H9 (cell line): ENCODE measurements at regions not wholly inside any gene's neighbourhood (a gene's known extent, or its start where the extent isn't known, plus 50 kb on each side); places are given as distances from the start of the nearest gene placed in this dataset.

Experiments
- DNase-seq: peaks from one replicate; pipeline ENCODE4 v3.0.0-alpha.2; 2017
- H2AFZ ChIP-seq: one replicate; pipeline ENCODE4 v1.6.1; 2013; ENCODE audit warnings: mild to moderate bottlenecking, low read length, control low read depth, moderate library complexity
- H2AK5ac ChIP-seq: 2 replicates; pipeline ENCODE4 v1.6.1; 2013; ENCODE audit warnings: low read length, control low read depth, mixed read lengths; ENCODE audit not compliant: insufficient read length
- H2BK120ac ChIP-seq: one replicate; pipeline ENCODE4 v1.6.1; 2013; ENCODE audit warnings: low read depth, mild to moderate bottlenecking, low read length, control low read depth, inconsistent platforms; ENCODE audit not compliant: poor library complexity, severe bottlenecking
- H2BK12ac ChIP-seq: 2 replicates; pipeline ENCODE4 v1.6.1; 2013; ENCODE audit warnings: low read length, control low read depth, mixed read lengths, low read depth; ENCODE audit not compliant: insufficient read length
- H2BK15ac ChIP-seq: 2 replicates; pipeline ENCODE4 v1.6.1; 2013; ENCODE audit warnings: low read depth, low read length, control low read depth
- H2BK20ac ChIP-seq: one replicate; pipeline ENCODE4 v1.6.1; 2013; ENCODE audit warnings: low read depth, mild to moderate bottlenecking, low read length, control low read depth, inconsistent platforms; ENCODE audit not compliant: poor library complexity, severe bottlenecking
- H2BK5ac ChIP-seq: 2 replicates; pipeline ENCODE4 v1.6.1; 2013; ENCODE audit warnings: low read length, control low read depth, mixed read lengths; ENCODE audit not compliant: insufficient read length
- H3K14ac ChIP-seq: 2 replicates; pipeline ENCODE4 v1.6.1; 2013; ENCODE audit warnings: low read length, control low read depth; ENCODE audit not compliant: insufficient read depth
- H3K18ac ChIP-seq: 2 replicates; pipeline ENCODE4 v1.6.1; 2013; ENCODE audit warnings: low read depth, mild to moderate bottlenecking, mixed read lengths, low read length, control low read depth; ENCODE audit not compliant: insufficient read length
- H3K23ac ChIP-seq: 2 replicates; pipeline ENCODE4 v1.6.1; 2013; ENCODE audit warnings: low read length, control low read depth, mixed read lengths, low read depth; ENCODE audit not compliant: insufficient read length
- H3K23me2 ChIP-seq: 2 replicates; pipeline ENCODE4 v1.6.1; 2013; ENCODE audit warnings: low read depth, mild to moderate bottlenecking, mixed read lengths, low read length, control low read depth; ENCODE audit not compliant: insufficient read length, poor library complexity, severe bottlenecking
- H3K27ac ChIP-seq: 2 replicates; pipeline ENCODE4 v1.5.1; 2013; ENCODE audit warnings: low read length, control low read depth, mixed read lengths, low read depth; ENCODE audit not compliant: insufficient read length
- H3K27me3 ChIP-seq: 2 replicates; pipeline ENCODE4 v1.6.1; 2013; ENCODE audit warnings: low read length, control low read depth, inconsistent platforms; ENCODE audit not compliant: insufficient read depth
- H3K4ac ChIP-seq: 2 replicates; pipeline ENCODE4 v1.6.1; 2013; ENCODE audit warnings: low read depth, mild to moderate bottlenecking, control low read depth, inconsistent platforms, low read length, moderate library complexity
- H3K4me1 ChIP-seq: 2 replicates; pipeline ENCODE4 v1.6.1; 2013; ENCODE audit warnings: low read length, control low read depth, inconsistent platforms; ENCODE audit not compliant: insufficient read depth
- H3K4me2 ChIP-seq: 2 replicates; pipeline ENCODE4 v1.6.1; 2013; ENCODE audit warnings: low read length, control low read depth, mixed read lengths; ENCODE audit not compliant: insufficient read length, insufficient read depth
- H3K56ac ChIP-seq: 2 replicates; pipeline ENCODE4 v1.6.1; 2013; ENCODE audit warnings: low read depth, mild to moderate bottlenecking, mixed read lengths, low read length, control low read depth; ENCODE audit not compliant: insufficient read length
- H3K79me1 ChIP-seq: 2 replicates; pipeline ENCODE4 v1.6.1; 2013; ENCODE audit warnings: low read depth, mild to moderate bottlenecking, moderate library complexity, low read length, control low read depth, inconsistent platforms; ENCODE audit not compliant: insufficient read depth, poor library complexity, severe bottlenecking
- H3K79me2 ChIP-seq: 2 replicates; pipeline ENCODE4 v1.6.1; 2013; ENCODE audit warnings: low read length, control low read depth, inconsistent platforms; ENCODE audit not compliant: insufficient read depth
- H3K9ac ChIP-seq: 2 replicates; pipeline ENCODE4 v1.6.1; 2013; ENCODE audit warnings: low read length, control low read depth, mixed read lengths; ENCODE audit not compliant: insufficient read length; ENCODE audit errors: extremely low read depth
- H3K9me3 ChIP-seq: one replicate; pipeline ENCODE4 v1.6.1; 2013; ENCODE audit warnings: low read depth, low read length, inconsistent platforms; ENCODE audit not compliant: control insufficient read depth
- H3T11ph ChIP-seq: one replicate; pipeline ENCODE4 v1.6.1; 2013; ENCODE audit warnings: mild to moderate bottlenecking, low read length, control low read depth, inconsistent platforms
- H4K20me1 ChIP-seq: one replicate; pipeline ENCODE4 v1.6.1; 2013; ENCODE audit not compliant: control insufficient read depth, insufficient read length, insufficient read depth
- H4K5ac ChIP-seq: 2 replicates; pipeline ENCODE4 v1.6.1; 2013; ENCODE audit warnings: low read depth, mild to moderate bottlenecking, mixed read lengths, low read length, control low read depth; ENCODE audit not compliant: insufficient read length
- H4K8ac ChIP-seq: replicated peaks from 2 replicates; pipeline ENCODE4 v1.6.1; 2013; ENCODE audit warnings: low read length, control low read depth, mixed read lengths, low read depth; ENCODE audit not compliant: insufficient read length
- H4K91ac ChIP-seq: 2 replicates; pipeline ENCODE4 v1.6.1; 2013; ENCODE audit warnings: low read depth, mild to moderate bottlenecking, moderate library complexity, mixed read lengths, low read length, control low read depth; ENCODE audit not compliant: insufficient read length
- H3K27ac Mint-ChIP-seq, 3 experiments: 2 replicates in 2 of 3; 3 replicates in 1 of 3; pipeline ENCODE4 v1.8.0; 2020 to 2021; ENCODE audit warnings: mixed read lengths in 3 of 3, mild to moderate bottlenecking in 1 of 3, moderate library complexity in 1 of 3
- H3K27me3 Mint-ChIP-seq: 2 replicates; pipeline ENCODE4 v1.8.0; 2021; ENCODE audit warnings: low read depth, mild to moderate bottlenecking, moderate library complexity, mixed read lengths
- H3K36me3 Mint-ChIP-seq, 3 experiments: 2 replicates in 2 of 3; 3 replicates in 1 of 3; pipeline ENCODE4 v1.8.0; 2020 to 2021; ENCODE audit warnings: low read depth in 3 of 3, mixed read lengths in 3 of 3; ENCODE audit not compliant: insufficient read depth in 1 of 3
- H3K4me1 Mint-ChIP-seq, 2 experiments: 2 replicates each; pipeline ENCODE4 v1.8.0; 2020; ENCODE audit warnings: mixed read lengths in 2 of 2
- H3K4me3 Mint-ChIP-seq, 2 experiments: 2 replicates in 1 of 2; 3 replicates in 1 of 2; pipeline ENCODE4 v1.8.0; 2020 to 2021; ENCODE audit warnings: mild to moderate bottlenecking in 2 of 2, mixed read lengths in 2 of 2, moderate library complexity in 1 of 2
- H3K9me3 Mint-ChIP-seq, 2 experiments: 2 replicates in 1 of 2; 3 replicates in 1 of 2; pipeline ENCODE4 v1.8.0; 2020; ENCODE audit warnings: mild to moderate bottlenecking in 2 of 2, mixed read lengths in 2 of 2, moderate library complexity in 1 of 2
- CTCF ChIP-seq: fragments of 200-600 bp; sonication (generic); conservative IDR thresholded peaks from 3 replicates; pipeline ENCODE4 v1.8.0; 2021; ENCODE audit warnings: antibody characterized with exemption, mild to moderate bottlenecking
- WGBS: extraction: QIAGEN DNeasy Blood & Tissue Kit; methylation state at CpG from one replicate; pipeline ENCODE4 v1.1.7; 2013; ENCODE audit warnings: missing lambda C conversion rate, low lambda C conversion rate, mixed read lengths; ENCODE audit not compliant: insufficient read length; ENCODE audit errors: extremely low coverage; 5-methylcytosine and 5-hydroxymethylcytosine counted together

GRCh38 chr18:77522051-77522675, 272.5 kb downstream of the GALR1 start:
- H3T11ph ChIP-seq: no peak overlapping the region
- H2BK120ac ChIP-seq: no peak overlapping the region
- no peak overlapping the region for H2BK12ac ChIP-seq
- no CpG with 5 or more reads among the region's 9 CpGs for WGBS
- no peak overlapping the region for H3K4ac ChIP-seq
- no peaks in the 10 kb centered on the region for H3K4me1 Mint-ChIP-seq
- no peak overlapping the region for H3K27ac Mint-ChIP-seq
- no peaks in the 10 kb centered on the region for H3K27me3 ChIP-seq
- H3K9ac ChIP-seq: no peak overlapping the region
- H3K36me3 Mint-ChIP-seq: peaks cover 0 to 7% (median 3%) of the 10 kb centered on the region in 3 experiments; a peak in 2 of 7 replicates
- H3K56ac ChIP-seq: no peak overlapping the region
- H2BK15ac ChIP-seq: no peak overlapping the region
- no peaks in the 10 kb centered on the region for H3K79me2 ChIP-seq
- H4K8ac ChIP-seq: no peak overlapping the region
- H3K27ac ChIP-seq: no peak overlapping the region
- no peak overlapping the region for H2BK5ac ChIP-seq
- H2AFZ ChIP-seq: no peak overlapping the region
- H3K4me1 ChIP-seq: no peaks in the 10 kb centered on the region
- no peak overlapping the region for H2BK20ac ChIP-seq
- H4K5ac ChIP-seq: no peak overlapping the region
- H4K20me1 ChIP-seq: peaks cover 2% of the 10 kb centered on the region
- H3K14ac ChIP-seq: no peak overlapping the region
- H3K79me1 ChIP-seq: no peaks in the 10 kb centered on the region
- H3K9me3 Mint-ChIP-seq: peaks cover 5 to 8% of the 10 kb centered on the region in 2 experiments; a peak in 3 of 5 replicates
- no peaks in the 10 kb centered on the region for H3K23me2 ChIP-seq
- H3K18ac ChIP-seq: no peak overlapping the region
- DNase-seq: no peak
- H3K4me2 ChIP-seq: no peak overlapping the region
- no peak overlapping the region for H3K23ac ChIP-seq
- TF ChIP-seq CTCF: no peak
- no peak overlapping the region for H2AK5ac ChIP-seq
- H4K91ac ChIP-seq: no peak overlapping the region
- no peaks in the 10 kb centered on the region for H3K27me3 Mint-ChIP-seq
- no peak overlapping the region for H3K4me3 Mint-ChIP-seq
- no peaks in the 10 kb centered on the region for H3K9me3 ChIP-seq
